CD4-positive, alpha-beta T cell treated with Interleukin-21 for 1 hour (primary cell): ENCODE measurements at regions not wholly inside any gene's neighbourhood (a gene's known extent, or its start where the extent isn't known, plus 50 kb on each side); places are given as distances from the start of the nearest gene placed in this dataset.
A peak's percentile ranks its signal among the peaks of the same experiment; 100 is the strongest.
"Not testable (repeated sequence)": the region's sequence is repeated elsewhere in the genome, so short reads cannot be mapped to it uniquely, and the experiment has no call there.

ENCODE experiments used
- DNase-seq: peaks from one replicate; pipeline ENCODE4 v3.0.0-alpha.2; 2020

- not testable (repeated sequence) for DNase-seq
Measured at GRCh38 chr18:104264-104663, 54.1 kb upstream of the USP14 start.

GRCh38 chr18:105161-106053 is 53.0 kb upstream of the USP14 start:
- DNase-seq: not testable (repeated sequence)

GRCh38 chr18:106054-106851 is 52.1 kb upstream of the USP14 start:
- DNase-seq: peak; percentile 25

- not testable (repeated sequence) for DNase-seq
Measured at GRCh38 chr18:106868-107384, 51.4 kb upstream of the USP14 start.

GRCh38 chr18:107464-107863 is 50.9 kb upstream of the USP14 start:
- DNase-seq: peak; percentile 24

- not testable (repeated sequence) for DNase-seq
Measured at GRCh38 chr18:107947-108664, 50.3 kb upstream of the USP14 start.
